ENCODE measurements at regions not wholly inside any gene's neighbourhood (a gene's known extent, or its start where the extent isn't known, plus 50 kb on each side); places are given as distances from the start of the nearest gene placed in this dataset.

DNA sequence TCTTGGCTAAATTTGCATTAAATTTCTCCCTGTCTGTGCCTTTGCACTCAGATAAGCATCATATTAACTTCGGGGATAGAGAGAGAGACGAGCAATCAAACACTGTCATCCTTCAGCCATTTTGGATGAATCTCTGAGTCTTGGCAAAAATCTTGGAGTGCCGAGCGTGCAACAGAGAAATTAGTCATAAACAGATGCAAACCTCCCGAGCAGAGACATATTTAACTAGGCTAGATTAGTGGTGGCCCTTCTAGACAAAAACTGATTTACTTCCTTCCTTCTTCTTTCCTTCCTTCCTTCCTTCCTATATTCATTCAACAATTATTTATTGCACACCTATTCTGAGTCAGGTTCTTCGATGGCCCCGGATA, 114.4 kb upstream of the BLID start:
- TF ChIP-seq, protein P1, sequence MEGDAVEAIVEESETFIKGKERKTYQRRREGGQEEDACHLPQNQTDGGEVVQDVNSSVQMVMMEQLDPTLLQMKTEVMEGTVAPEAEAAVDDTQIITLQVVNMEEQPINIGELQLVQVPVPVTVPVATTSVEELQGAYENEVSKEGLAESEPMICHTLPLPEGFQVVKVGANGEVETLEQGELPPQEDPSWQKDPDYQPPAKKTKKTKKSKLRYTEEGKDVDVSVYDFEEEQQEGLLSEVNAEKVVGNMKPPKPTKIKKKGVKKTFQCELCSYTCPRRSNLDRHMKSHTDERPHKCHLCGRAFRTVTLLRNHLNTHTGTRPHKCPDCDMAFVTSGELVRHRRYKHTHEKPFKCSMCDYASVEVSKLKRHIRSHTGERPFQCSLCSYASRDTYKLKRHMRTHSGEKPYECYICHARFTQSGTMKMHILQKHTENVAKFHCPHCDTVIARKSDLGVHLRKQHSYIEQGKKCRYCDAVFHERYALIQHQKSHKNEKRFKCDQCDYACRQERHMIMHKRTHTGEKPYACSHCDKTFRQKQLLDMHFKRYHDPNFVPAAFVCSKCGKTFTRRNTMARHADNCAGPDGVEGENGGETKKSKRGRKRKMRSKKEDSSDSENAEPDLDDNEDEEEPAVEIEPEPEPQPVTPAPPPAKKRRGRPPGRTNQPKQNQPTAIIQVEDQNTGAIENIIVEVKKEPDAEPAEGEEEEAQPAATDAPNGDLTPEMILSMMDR (IDR thresholded peaks at IDR 0.05; ENCODE audit: borderline replicate concordance, insufficient read depth, low read depth, low read length), result no peak

GRCh38 chr11:122229481-122230384, 113.7 kb upstream of the BLID start:
- TF ChIP-seq, protein P1 (IDR thresholded peaks at IDR 0.05; ENCODE audit: borderline replicate concordance, insufficient read depth, low read depth, low read length), result no peak
- H3K4me3 ChIP-seq (ENCODE audit: low read depth, low read length), result no peak overlapping the region

More for the DNA sequence above, 114.4 kb upstream of the BLID start:
- no peak overlapping the region for H3K4me3 ChIP-seq (ENCODE audit: low read depth, low read length)

GRCh38 chr11:122229078-122229477, 113.1 kb upstream of the BLID start:
- TF ChIP-seq, protein P1 (IDR thresholded peaks at IDR 0.05; ENCODE audit: borderline replicate concordance, insufficient read depth, low read depth, low read length), result no peak
- no peak overlapping the region for H3K4me3 ChIP-seq (ENCODE audit: low read depth, low read length)

DNA sequence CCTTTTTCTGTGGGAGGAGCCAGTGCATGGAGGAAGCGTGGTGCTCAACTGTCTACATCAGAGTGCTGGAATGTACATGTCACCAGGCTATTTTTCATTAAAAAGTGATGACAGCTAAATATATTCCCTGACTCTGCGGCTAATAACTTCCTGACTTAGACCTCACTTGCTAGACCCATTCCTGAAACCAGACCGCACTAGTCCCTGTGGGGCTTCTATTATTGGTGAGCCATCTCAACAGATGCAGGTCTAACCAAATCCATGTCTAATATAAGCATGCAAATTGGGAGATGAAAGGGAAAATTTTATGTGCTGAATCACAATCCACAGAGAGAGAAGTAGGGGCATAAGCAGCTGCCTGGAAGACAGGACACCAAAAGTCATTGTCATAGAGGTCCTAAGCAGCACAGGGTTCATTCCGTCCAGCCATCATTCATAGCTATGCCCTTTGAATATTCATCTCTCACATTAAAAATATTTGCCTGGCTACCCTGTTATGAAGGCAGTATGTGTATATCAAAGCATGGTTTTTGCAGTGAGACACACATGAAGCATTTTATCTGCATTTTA, 110.9 kb upstream of the BLID start:
- H3K4me3 ChIP-seq (ENCODE audit: low read depth, low read length), result no peak overlapping the region

DNA sequence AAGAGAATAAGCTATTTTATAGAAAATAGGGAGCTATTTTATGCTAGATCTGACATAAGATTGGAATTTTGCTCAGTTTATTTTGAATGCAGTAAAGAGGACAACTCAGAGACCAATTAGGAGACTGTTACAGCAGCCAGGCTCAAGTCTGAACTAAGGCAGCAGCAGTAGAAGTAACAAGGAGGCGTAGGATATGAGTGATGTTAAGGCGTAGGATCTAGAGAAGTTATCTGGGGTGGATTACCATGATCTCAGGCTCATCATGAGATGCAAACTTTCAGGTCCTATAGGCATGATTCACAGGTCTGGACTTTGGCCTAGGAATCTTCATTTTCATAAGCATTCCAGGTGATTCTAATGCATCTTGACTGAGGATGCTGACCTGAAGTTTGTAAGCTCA, 108.9 kb upstream of the BLID start:
- TF ChIP-seq, protein P1 (IDR thresholded peaks at IDR 0.05; ENCODE audit: borderline replicate concordance, insufficient read depth, low read depth, low read length), result no peak
- no peak overlapping the region for H3K4me3 ChIP-seq (ENCODE audit: low read depth, low read length)

More for the DNA sequence above, 110.9 kb upstream of the BLID start:
- TF ChIP-seq, protein P1 (IDR thresholded peaks at IDR 0.05; ENCODE audit: borderline replicate concordance, insufficient read depth, low read depth, low read length), result no peak

- TF ChIP-seq, protein P1 (IDR thresholded peaks at IDR 0.05; ENCODE audit: borderline replicate concordance, insufficient read depth, low read depth, low read length), result no peak
- H3K4me3 ChIP-seq (ENCODE audit: low read depth, low read length), result no peak overlapping the region
Measured at GRCh38 chr11:122220321-122220720, 104.3 kb upstream of the BLID start.

- TF ChIP-seq, protein P1 (IDR thresholded peaks at IDR 0.05; ENCODE audit: borderline replicate concordance, insufficient read depth, low read depth, low read length), result no peak
- no peak overlapping the region for H3K4me3 ChIP-seq (ENCODE audit: low read depth, low read length)
Measured at GRCh38 chr11:122219791-122220190, 103.8 kb upstream of the BLID start.
